ENCODE measurements at regions not wholly inside any gene's neighbourhood (a gene's known extent, or its start where the extent isn't known, plus 50 kb on each side); places are given as distances from the start of the nearest gene placed in this dataset.

DNA sequence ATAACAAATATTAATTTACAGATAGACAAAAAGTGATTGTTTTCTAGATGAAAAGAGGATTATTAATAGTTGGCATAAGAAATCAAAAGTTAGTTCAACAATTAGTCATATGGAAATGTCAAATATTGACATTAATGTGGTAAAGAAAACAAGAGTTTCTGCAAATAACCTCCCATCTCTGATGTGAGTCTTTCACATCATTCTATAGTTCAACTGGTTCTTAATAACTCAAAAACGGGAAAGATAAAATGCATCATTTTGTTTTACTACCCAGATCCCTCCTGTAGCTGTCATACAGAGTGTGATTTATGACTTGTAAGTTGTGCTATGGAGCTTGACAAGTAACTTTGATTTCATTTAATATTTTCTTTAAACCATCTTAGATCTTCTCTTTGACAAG lies 594.8 kb downstream of the ZWINT start:
- Mint-ChIP-seq H3K9me3 (no peaks in the 10 kb centered on the region), H3K36me3 (no peaks in the 10 kb centered on the region)
- TF ChIP-seq EZH2phosphoT487 (IDR thresholded peaks at IDR 0.05): no peak
- TF ChIP-seq, protein P1, sequence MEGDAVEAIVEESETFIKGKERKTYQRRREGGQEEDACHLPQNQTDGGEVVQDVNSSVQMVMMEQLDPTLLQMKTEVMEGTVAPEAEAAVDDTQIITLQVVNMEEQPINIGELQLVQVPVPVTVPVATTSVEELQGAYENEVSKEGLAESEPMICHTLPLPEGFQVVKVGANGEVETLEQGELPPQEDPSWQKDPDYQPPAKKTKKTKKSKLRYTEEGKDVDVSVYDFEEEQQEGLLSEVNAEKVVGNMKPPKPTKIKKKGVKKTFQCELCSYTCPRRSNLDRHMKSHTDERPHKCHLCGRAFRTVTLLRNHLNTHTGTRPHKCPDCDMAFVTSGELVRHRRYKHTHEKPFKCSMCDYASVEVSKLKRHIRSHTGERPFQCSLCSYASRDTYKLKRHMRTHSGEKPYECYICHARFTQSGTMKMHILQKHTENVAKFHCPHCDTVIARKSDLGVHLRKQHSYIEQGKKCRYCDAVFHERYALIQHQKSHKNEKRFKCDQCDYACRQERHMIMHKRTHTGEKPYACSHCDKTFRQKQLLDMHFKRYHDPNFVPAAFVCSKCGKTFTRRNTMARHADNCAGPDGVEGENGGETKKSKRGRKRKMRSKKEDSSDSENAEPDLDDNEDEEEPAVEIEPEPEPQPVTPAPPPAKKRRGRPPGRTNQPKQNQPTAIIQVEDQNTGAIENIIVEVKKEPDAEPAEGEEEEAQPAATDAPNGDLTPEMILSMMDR (IDR thresholded peaks at IDR 0.05): no peak
- TF ChIP-seq EZH2 (IDR thresholded peaks at IDR 0.05): no peak

DNA sequence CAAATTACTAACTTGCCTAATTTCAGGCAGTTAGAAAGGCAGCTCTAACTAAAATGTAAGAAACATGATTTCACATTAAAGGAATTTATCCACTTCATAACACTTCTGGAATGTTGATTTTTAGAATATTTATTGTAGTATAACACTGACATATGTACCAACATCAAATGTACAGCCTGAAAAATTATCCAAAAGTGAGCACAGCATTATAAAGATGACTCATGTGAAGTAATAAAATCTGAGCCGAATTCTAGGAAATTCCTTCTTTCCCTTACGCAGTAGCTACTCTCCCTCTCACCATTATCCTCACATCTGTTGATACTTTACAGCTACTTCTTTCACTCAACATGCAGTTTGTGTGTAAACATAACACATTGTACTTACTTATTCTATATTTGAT lies 610.6 kb downstream of the ZWINT start:
- H3K36me3 Mint-ChIP-seq: no peaks in the 10 kb centered on the region
- no peak for DNase-seq (ENCODE audit: low spot score)
- no peak overlapping the region for H3K4me2 ChIP-seq
- peaks cover 4% of the 10 kb centered on the region for H3K4me1 ChIP-seq
- H3K27ac ChIP-seq: no peak overlapping the region
- no peak overlapping the region for H3K4me3 ChIP-seq
- no peaks in the 10 kb centered on the region for H3K36me3 ChIP-seq
- H3K9ac ChIP-seq: no peak overlapping the region
- no peaks in the 10 kb centered on the region for H3K27me3 Mint-ChIP-seq (ENCODE audit: insufficient read depth, low read depth)
- H4K20me1 ChIP-seq (ENCODE audit: low read depth): no peaks in the 10 kb centered on the region
- no peaks in the 10 kb centered on the region for H3K27me3 ChIP-seq
- no peak for TF ChIP-seq EZH2 (IDR thresholded peaks at IDR 0.05)
- no peak for TF ChIP-seq EZH2phosphoT487 (IDR thresholded peaks at IDR 0.05)
- TF ChIP-seq, protein P1 (IDR thresholded peaks at IDR 0.05): no peak
- H3K27ac Mint-ChIP-seq: no peak overlapping the region
- no peak overlapping the region for H3K4me3 Mint-ChIP-seq
- H2AFZ ChIP-seq (replicated peaks): no peak overlapping the region
- H3F3A ChIP-seq (ENCODE audit: low read depth): no peaks in the 10 kb centered on the region
- H3K9me3 Mint-ChIP-seq: no peaks in the 10 kb centered on the region
- peaks cover 6% of the 10 kb centered on the region for H3K4me1 Mint-ChIP-seq
- H3K79me2 ChIP-seq (ENCODE audit: low read depth): no peaks in the 10 kb centered on the region
- H3K9me3 ChIP-seq (ENCODE audit: low read depth): no peaks in the 10 kb centered on the region

More for the DNA sequence above, 594.8 kb downstream of the ZWINT start:
- no peak overlapping the region for H3K27ac ChIP-seq
- H3K9ac ChIP-seq: no peak overlapping the region
- no peak overlapping the region for H3K27ac Mint-ChIP-seq
- H3K4me1 ChIP-seq: peaks cover 5% of the 10 kb centered on the region
- no peak overlapping the region for H3K4me3 ChIP-seq
- no peaks in the 10 kb centered on the region for H3K79me2 ChIP-seq (ENCODE audit: low read depth)
- no peaks in the 10 kb centered on the region for H3K36me3 ChIP-seq
- no peaks in the 10 kb centered on the region for H3F3A ChIP-seq (ENCODE audit: low read depth)
- H2AFZ ChIP-seq (replicated peaks): no peak overlapping the region
- H3K9me3 ChIP-seq (ENCODE audit: low read depth): no peaks in the 10 kb centered on the region
- H3K4me2 ChIP-seq: no peak overlapping the region
- no peaks in the 10 kb centered on the region for H3K27me3 ChIP-seq
- no peak overlapping the region for H3K4me3 Mint-ChIP-seq
- H3K4me1 Mint-ChIP-seq: no peaks in the 10 kb centered on the region
- H4K20me1 ChIP-seq (ENCODE audit: low read depth): no peaks in the 10 kb centered on the region
- DNase-seq (ENCODE audit: low spot score): no peak
- H3K27me3 Mint-ChIP-seq (ENCODE audit: insufficient read depth, low read depth): no peaks in the 10 kb centered on the region

DNA sequence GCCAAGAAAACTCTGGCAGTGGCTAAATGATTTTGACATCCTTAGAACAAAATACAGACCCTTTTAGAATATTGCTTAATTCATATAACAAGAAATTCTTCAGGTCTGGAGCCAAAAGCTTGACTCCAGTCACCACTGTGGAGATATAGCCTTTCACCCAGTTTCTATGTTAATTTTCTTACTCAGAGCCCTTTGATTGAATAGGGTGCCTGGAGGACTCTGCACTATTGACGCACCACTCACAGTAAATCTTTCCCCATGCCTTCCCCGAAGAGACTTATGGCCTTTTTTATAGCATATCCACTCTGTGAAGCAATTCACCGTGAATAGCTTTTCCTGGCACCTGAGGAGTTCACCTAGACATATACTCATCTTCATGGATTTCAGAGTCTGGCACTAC lies 613.8 kb downstream of the ZWINT start:
- TF ChIP-seq EZH2 (IDR thresholded peaks at IDR 0.05) (no peak), EZH2phosphoT487 (IDR thresholded peaks at IDR 0.05) (no peak)
- TF ChIP-seq, protein P1 (IDR thresholded peaks at IDR 0.05): no peak
- no peaks in the 10 kb centered on the region for H3K79me2 ChIP-seq (ENCODE audit: low read depth)
- no peak overlapping the region for H3K9ac ChIP-seq
- no peaks in the 10 kb centered on the region for H3K27me3 ChIP-seq
- peak; percentile 3 for DNase-seq (ENCODE audit: low spot score)
- H3K4me2 ChIP-seq: no peak overlapping the region
- Mint-ChIP-seq H3K4me1 (peaks cover 6% of the 10 kb centered on the region), H3K9me3 (no peaks in the 10 kb centered on the region), H3K27ac (no peak overlapping the region), H3K4me3 (no peak overlapping the region), H3K27me3 (ENCODE audit: insufficient read depth, low read depth) (no peaks in the 10 kb centered on the region), H3K36me3 (no peaks in the 10 kb centered on the region)
- H3K4me1 ChIP-seq: peaks cover 4% of the 10 kb centered on the region
- no peaks in the 10 kb centered on the region for H3F3A ChIP-seq (ENCODE audit: low read depth)
- H4K20me1 ChIP-seq (ENCODE audit: low read depth): no peaks in the 10 kb centered on the region
- no peak overlapping the region for H3K27ac ChIP-seq
- no peak overlapping the region for H3K4me3 ChIP-seq
- H2AFZ ChIP-seq (replicated peaks): peak overlapping the region; percentile 19
- H3K9me3 ChIP-seq (ENCODE audit: low read depth): no peaks in the 10 kb centered on the region
- no peaks in the 10 kb centered on the region for H3K36me3 ChIP-seq

All from neural progenitor cell (in vitro differentiated cells).